ENCODE measurements at regions not wholly inside any gene's neighbourhood (a gene's known extent, or its start where the extent isn't known, plus 50 kb on each side); places are given as distances from the start of the nearest gene placed in this dataset.

DNA sequence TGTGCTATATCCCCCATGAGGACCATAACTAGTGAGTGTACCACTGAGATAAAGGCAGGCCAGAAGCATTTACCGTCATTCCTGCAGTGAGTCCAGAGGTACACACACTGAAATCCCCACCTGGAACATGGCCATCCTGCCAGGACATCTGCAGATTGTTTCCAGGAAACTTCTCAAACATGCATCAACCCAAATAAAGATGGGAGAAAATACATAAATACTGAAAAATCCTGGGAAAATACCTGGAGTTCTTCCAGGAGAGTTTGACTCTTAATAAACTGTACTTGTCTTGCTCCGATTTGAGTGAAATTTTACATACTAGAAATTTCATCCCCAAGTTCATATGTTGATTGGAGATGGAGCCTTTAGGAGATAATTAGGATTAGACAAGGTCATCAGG, 388.1 kb upstream of the KLHL29 start:
- DNase-seq, result no peak
- Histone ChIP-seq H3K79me2 (ENCODE audit: insufficient read depth, low read length) (no peaks in the 10 kb centered on the region), H3K36me3 (ENCODE audit: insufficient read depth, low read length) (no peaks in the 10 kb centered on the region), H3K9ac (ENCODE audit: low read depth, low read length) (no peak overlapping the region), H2AFZ (ENCODE audit: low read depth, low read length) (no peak overlapping the region), H3K4me3 (ENCODE audit: low read depth in 1 of 2, low read length in 2 of 2) (no peak overlapping the region), H4K20me1 (ENCODE audit: insufficient read depth, low read length) (no peaks in the 10 kb centered on the region), H3K27me3 (ENCODE audit: insufficient read depth, low read length, poor library complexity) (no peaks in the 10 kb centered on the region), H3K4me1 (ENCODE audit: insufficient read depth, low read length) (no peaks in the 10 kb centered on the region), H3K4me2 (ENCODE audit: insufficient read depth, low read length) (no peak overlapping the region), H3K9me3 (ENCODE audit: insufficient read depth, low read length, severe bottlenecking) (no peaks in the 10 kb centered on the region), H3K27ac (ENCODE audit: low read length) (no peak overlapping the region)
- no peak for ATAC-seq (ENCODE audit: insufficient read depth, low read depth)
- TF ChIP-seq, protein P1, sequence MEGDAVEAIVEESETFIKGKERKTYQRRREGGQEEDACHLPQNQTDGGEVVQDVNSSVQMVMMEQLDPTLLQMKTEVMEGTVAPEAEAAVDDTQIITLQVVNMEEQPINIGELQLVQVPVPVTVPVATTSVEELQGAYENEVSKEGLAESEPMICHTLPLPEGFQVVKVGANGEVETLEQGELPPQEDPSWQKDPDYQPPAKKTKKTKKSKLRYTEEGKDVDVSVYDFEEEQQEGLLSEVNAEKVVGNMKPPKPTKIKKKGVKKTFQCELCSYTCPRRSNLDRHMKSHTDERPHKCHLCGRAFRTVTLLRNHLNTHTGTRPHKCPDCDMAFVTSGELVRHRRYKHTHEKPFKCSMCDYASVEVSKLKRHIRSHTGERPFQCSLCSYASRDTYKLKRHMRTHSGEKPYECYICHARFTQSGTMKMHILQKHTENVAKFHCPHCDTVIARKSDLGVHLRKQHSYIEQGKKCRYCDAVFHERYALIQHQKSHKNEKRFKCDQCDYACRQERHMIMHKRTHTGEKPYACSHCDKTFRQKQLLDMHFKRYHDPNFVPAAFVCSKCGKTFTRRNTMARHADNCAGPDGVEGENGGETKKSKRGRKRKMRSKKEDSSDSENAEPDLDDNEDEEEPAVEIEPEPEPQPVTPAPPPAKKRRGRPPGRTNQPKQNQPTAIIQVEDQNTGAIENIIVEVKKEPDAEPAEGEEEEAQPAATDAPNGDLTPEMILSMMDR (IDR thresholded peaks at IDR 0.05; ENCODE audit: borderline replicate concordance, extremely low read depth, low read length, poor library complexity, severe bottlenecking), result no peak
- TF ChIP-seq EZH2 (IDR thresholded peaks at IDR 0.05; ENCODE audit: borderline replicate concordance, low read depth, low read length, severe bottlenecking), result no peak

DNA sequence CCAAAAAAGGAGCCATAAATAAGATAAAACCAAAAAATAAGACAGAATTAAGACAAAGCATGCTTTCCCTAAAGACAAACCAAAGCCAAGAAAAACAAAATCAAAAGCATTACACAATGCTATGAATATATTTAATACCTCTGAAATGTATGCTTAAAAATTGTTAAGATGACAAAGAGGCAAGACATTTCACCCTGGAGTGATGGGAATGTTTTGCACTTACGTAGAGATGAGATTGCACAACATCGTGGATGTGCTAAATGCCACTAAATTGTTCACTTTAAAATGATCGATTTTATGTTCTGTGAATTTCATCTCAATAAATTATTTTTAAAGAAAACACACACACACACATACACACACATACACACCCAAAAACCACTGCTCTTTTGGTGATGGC, 386.6 kb upstream of the KLHL29 start:
- ATAC-seq (ENCODE audit: insufficient read depth, low read depth), result no peak
- Histone ChIP-seq H4K20me1 (ENCODE audit: insufficient read depth, low read length) (no peaks in the 10 kb centered on the region), H3K9ac (ENCODE audit: low read depth, low read length) (no peak overlapping the region), H3K4me3 (ENCODE audit: low read depth in 1 of 2, low read length in 2 of 2) (no peak overlapping the region), H3K4me2 (ENCODE audit: insufficient read depth, low read length) (no peak overlapping the region), H3K9me3 (ENCODE audit: insufficient read depth, low read length, severe bottlenecking) (no peaks in the 10 kb centered on the region), H3K27me3 (ENCODE audit: insufficient read depth, low read length, poor library complexity) (no peaks in the 10 kb centered on the region), H3K27ac (ENCODE audit: low read length) (no peak overlapping the region), H2AFZ (ENCODE audit: low read depth, low read length) (no peak overlapping the region), H3K79me2 (ENCODE audit: insufficient read depth, low read length) (no peaks in the 10 kb centered on the region), H3K4me1 (ENCODE audit: insufficient read depth, low read length) (no peaks in the 10 kb centered on the region), H3K36me3 (ENCODE audit: insufficient read depth, low read length) (no peaks in the 10 kb centered on the region)
- TF ChIP-seq, protein P1 (IDR thresholded peaks at IDR 0.05; ENCODE audit: borderline replicate concordance, extremely low read depth, low read length, poor library complexity, severe bottlenecking), result no peak
- DNase-seq, result no peak

DNA sequence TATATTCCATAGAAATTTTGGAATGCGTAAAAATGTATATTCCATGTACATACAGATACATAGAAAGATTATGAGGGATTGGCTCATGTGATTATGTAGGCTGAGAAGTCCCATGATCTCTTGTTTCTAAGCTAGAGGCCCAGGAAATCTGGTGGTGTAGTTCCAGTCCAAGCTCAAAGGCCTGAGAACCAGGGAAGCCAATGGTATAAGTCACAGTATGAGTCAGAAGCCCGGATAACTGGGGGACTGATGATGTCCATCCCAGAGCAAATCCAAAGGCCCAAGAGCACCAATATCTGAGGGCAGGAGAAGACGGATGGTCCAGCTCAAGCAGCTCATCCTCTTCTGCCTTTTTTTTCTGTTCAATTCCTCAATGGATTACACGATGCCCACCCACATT, 385.0 kb upstream of the KLHL29 start:
- H3K9me3 ChIP-seq (ENCODE audit: insufficient read depth, low read length, severe bottlenecking), result no peaks in the 10 kb centered on the region
- H3K4me1 ChIP-seq (ENCODE audit: insufficient read depth, low read length), result no peaks in the 10 kb centered on the region
- no peaks in the 10 kb centered on the region for H4K20me1 ChIP-seq (ENCODE audit: insufficient read depth, low read length)
- H2AFZ ChIP-seq (ENCODE audit: low read depth, low read length), result no peak overlapping the region
- H3K4me2 ChIP-seq (ENCODE audit: insufficient read depth, low read length), result no peak overlapping the region
- no peaks in the 10 kb centered on the region for H3K79me2 ChIP-seq (ENCODE audit: insufficient read depth, low read length)
- no peaks in the 10 kb centered on the region for H3K36me3 ChIP-seq (ENCODE audit: insufficient read depth, low read length)
- no peaks in the 10 kb centered on the region for H3K27me3 ChIP-seq (ENCODE audit: insufficient read depth, low read length, poor library complexity)
- DNase-seq (no peak), ATAC-seq (ENCODE audit: insufficient read depth, low read depth) (no peak)
- H3K4me3 ChIP-seq (ENCODE audit: low read depth in 1 of 2, low read length in 2 of 2), result no peak overlapping the region
- TF ChIP-seq EZH2 (IDR thresholded peaks at IDR 0.05; ENCODE audit: borderline replicate concordance, low read depth, low read length, severe bottlenecking), result no peak
- H3K27ac ChIP-seq (ENCODE audit: low read length), result no peak overlapping the region
- H3K9ac ChIP-seq (ENCODE audit: low read depth, low read length), result no peak overlapping the region

DNA sequence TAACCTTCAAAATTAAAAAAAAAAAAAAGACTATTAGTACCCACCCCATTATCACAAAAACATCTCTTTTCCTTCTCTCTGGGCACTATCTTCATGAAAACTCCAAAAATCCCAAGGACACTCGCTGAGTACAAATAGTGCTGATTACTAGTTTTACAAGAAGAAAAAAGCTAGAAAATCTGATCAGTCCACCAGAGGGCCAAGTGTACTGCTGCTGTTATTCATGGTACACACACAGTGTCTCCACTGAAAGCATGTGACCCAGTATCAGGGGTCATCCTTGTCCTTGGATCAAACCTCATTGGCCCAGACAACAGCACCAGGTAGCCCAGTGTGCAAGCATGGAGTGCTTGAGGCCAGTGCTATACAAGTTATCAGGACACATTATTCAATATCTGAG, 382.7 kb upstream of the KLHL29 start:
- TF ChIP-seq EZH2 (IDR thresholded peaks at IDR 0.05; ENCODE audit: borderline replicate concordance, low read depth, low read length, severe bottlenecking), result no peak
- TF ChIP-seq, protein P1 (IDR thresholded peaks at IDR 0.05; ENCODE audit: borderline replicate concordance, extremely low read depth, low read length, poor library complexity, severe bottlenecking), result no peak
- DNase-seq (no peak), ATAC-seq (ENCODE audit: insufficient read depth, low read depth) (no peak)
- Histone ChIP-seq H3K9me3 (ENCODE audit: insufficient read depth, low read length, severe bottlenecking) (no peaks in the 10 kb centered on the region), H3K27me3 (ENCODE audit: insufficient read depth, low read length, poor library complexity) (no peaks in the 10 kb centered on the region), H3K4me1 (ENCODE audit: insufficient read depth, low read length) (no peaks in the 10 kb centered on the region), H3K4me2 (ENCODE audit: insufficient read depth, low read length) (no peak overlapping the region), H3K36me3 (ENCODE audit: insufficient read depth, low read length) (no peaks in the 10 kb centered on the region), H3K79me2 (ENCODE audit: insufficient read depth, low read length) (no peaks in the 10 kb centered on the region), H2AFZ (ENCODE audit: low read depth, low read length) (no peak overlapping the region), H3K9ac (ENCODE audit: low read depth, low read length) (no peak overlapping the region), H3K27ac (ENCODE audit: low read length) (no peak overlapping the region), H3K4me3 (ENCODE audit: low read depth in 1 of 2, low read length in 2 of 2) (no peak overlapping the region), H4K20me1 (ENCODE audit: insufficient read depth, low read length) (no peaks in the 10 kb centered on the region)

All from DND-41 (cell line).